DMS153 treated with DMSO at 0.1 percent for 48 hours (cell line): ENCODE measurements at regions not wholly inside any gene's neighbourhood (a gene's known extent, or its start where the extent isn't known, plus 50 kb on each side); places are given as distances from the start of the nearest gene placed in this dataset.

ENCODE experiments used
- DNase-seq: peaks from one replicate; lab custom pipeline; 2025; ENCODE audit not compliant: unreplicated experiment; lab: John Stamatoyannopoulos, UW

DNA sequence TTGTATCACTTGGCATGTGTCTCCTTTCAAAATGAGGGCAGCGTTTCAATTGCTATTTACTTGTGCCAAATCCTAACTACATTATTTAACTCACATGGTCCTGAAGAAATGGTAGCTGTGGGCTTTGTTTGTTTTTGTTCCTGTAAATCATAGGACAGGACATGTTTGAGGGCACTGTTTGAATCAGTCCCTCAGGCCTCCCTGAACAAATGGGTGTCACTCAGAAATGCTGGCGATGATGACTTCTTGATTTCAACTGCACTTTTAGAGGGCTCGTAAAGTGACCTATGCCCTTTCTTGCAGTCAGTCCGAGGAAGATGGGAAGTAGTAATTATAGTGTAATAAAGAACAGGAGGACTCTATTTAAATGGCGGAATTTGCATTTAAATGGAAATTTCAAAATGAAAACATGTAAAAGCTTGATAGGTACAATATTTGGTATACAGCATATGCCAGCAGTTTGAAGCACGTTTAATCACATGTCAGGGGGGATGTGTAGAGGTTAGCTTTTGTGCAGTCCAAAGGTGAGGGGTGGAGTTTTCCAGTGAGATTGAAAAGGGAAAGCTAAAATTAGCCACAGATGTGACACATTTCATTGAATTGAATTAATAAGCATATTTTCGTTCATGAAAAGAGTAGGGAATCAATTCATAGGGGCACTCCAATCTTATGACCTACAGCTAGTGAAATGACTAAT is 1958.7 kb upstream of the IGFBP7 start:
- DNase-seq: no peak

DNA sequence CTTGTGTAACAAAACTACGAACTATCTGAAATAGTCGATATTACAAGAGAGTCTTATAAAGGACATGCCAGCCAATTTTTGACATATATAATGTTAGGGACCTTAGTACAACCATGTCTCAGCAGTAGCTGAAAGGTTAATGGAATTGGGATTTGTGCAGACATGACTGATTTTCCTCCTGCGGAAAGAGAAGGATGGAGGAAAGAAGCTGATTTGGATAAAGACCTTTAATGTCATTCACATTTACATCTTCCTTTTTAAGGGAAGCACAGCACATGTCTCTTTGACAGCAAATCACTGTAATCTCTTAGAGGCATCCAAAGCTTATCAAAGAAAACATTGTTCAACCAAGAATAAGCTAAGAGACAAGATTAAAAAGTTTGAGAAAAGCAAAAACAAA is 1976.2 kb upstream of the IGFBP7 start:
- DNase-seq: no peak

DNA sequence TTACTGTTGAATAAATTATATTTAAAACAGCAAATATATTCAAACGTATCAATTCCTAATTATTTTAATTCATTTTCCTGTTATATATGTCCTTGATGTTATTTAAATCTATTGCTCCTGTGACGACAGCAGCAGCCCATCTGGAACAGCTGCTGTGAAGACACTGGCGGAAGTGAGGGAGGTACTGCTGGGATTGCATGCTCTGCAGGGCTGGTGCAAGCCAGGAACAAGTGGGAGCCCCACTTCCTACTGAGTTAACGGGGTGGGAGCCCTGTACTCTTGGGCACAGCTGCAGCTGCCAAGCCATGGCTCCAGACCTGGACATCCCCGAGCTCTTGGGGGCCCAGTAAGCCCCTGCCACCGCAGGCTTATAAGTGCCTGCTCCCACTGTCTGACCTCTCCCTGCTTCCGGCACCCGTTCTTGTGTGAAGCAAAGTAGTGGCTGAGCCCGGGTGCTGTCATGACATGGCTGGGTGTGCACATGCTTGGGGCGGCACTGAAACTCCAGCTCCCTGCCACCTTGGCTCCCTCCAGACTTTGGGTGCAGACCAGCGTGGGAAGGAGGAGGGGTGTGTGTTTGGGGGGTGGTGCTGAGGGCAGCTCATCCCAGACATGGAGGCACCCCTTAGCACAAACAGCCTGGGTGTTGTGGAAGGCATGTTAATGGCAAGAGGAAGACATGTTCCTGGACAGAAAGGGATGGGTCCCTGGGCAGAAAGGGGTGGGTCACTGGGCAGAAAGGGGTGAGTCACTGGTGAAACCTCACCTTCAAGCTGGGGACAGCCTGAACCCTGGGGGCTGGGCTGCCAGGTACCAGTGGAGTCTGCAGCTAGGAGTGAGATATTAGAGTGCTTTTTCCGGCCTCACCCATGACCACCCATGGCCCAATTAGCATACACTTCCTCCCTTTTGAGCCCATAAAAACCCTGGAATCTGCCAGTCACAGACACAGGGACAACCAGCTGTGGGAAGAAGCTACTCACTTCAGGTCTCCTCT is 1981.3 kb upstream of the IGFBP7 start:
- DNase-seq: no peak

DNA sequence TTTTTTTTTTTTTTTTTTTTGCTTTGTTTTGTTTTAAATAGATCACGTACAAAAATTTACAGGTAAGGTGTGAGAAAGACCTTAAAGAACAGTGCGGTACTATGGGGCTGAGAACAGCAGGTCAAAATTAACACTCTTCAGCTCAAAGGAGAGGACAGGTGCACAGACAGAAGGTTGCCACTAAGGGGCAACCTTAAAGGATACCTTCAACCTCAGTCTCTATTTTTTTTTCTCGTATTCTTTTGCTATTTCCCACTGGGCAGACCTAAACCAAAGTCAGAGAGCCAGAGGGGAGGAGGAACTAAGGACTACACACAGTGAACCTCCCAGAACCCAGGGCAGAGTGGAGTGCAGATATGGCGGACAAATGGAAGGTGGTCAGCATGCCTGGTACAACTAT is 1984.3 kb upstream of the IGFBP7 start:
- DNase-seq: no peak

DNA sequence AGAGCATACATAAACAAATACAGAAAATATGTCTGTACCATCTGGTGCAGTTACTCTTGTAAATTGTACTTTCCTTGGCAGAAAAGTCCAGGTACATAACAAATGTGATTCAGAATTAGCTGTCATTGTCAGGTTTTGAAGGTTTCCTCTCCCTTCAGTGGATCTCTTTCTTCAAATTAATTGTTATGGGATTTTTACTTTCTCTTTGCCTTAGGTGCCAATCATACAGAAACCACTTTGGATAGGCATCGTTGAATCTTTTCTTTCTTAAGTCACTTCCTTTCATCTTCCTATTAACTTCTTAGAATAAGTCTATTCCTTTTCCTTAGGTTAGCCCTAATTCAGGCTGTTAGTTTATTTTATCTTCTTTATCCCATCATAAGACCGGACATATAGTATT is 1992.1 kb upstream of the IGFBP7 start:
- no peak for DNase-seq

DNA sequence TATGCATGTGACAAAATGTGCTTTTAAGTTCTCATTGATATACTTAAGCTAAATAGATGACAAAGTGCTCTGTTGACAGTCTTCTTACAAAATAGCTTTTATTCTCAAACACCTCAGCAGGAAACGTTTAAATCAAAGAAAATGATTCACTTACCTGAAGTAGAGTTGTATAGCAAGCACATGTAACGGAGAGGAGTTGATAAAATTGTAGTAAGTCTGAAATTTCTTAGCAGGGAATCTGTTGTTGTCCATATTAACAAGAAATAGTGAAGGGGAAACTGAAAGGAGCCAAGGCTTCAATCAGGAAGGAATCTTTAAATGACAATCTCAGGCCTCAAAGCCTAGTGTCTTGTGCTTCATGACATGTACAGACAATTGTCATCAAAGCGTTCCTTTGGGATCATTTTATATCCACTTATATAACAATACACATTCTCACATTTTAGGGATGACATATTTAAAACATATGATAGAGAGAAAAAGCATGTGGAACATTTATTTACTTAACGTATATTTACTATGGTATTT is 2010.2 kb upstream of the IGFBP7 start:
- DNase-seq: no peak

DNA sequence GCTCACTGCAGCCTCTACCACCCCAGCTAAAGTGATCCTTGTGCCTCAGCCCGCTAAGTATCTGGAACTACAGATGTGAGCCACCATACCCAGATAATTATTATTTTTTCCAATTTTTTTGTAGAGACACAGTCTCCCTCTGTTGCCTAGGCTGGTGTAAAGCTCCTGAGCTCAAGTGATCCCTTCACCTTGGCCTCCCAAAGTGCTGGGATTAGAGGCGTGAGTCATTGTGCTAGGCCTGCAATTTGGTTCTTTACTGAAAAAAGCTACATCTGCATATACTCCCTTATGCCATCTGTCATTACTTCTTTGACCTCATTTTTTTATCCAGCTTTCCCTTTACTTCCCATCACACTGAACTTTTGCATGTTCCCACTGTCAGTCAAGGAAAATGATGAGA is 2012.4 kb upstream of the IGFBP7 start:
- DNase-seq: no peak

DNA sequence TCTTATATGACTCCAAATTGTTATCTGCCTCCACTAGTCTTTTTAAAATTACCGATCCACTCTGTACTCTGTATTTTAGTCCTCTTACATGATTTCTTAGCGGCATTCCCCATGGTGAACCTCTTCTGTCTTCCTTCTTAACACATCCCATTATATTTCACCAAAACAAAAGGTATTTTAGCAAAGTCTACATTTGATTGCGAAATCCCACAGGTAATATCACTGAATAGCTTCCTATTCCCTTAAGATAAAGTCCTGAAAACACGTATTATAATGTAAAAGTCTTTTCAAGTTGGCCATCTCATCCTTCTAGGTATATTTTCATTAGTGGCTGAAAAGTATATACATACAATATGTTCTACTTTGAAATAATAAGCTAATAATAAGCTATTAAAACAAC is 2016.0 kb upstream of the IGFBP7 start:
- no peak for DNase-seq

DNA sequence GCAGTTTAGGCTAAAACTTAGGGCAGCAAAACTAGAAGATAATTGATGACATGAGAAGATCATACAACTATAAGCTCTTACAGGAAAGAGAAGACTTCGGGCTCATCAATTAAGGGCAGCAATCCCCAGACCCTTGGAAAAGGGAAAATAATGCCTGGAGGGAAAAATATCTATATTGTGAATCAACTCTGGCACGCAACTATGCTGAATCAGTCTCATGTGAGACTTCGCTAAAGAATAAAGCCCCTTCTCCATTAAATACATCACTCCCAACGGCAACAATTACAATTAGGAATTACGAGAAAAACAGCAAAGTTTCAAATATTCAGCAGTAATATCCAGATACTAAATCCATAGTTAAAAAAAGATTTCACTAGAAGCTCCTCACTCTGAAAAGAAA is 2016.8 kb upstream of the IGFBP7 start:
- no peak for DNase-seq

DNA sequence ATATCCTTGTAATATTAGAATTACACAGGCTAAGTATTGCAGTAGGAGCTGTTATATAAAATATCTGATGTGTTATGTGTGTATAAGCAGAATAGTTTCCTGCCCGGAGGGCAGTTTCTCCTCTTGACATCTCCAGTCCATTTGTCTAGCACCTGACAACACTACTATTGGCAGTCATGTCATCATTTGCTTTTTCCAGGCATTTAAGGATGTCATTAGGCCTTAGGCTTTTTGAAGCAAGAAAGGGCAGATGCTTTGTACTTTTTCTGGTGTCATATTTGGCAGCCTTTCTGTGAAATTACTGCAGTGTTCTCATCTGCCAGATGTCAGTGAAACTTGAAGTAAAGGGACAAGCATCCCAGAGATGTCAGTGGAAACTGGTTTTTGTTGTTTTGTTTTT is 2017.6 kb upstream of the IGFBP7 start:
- DNase-seq: no peak

DNA sequence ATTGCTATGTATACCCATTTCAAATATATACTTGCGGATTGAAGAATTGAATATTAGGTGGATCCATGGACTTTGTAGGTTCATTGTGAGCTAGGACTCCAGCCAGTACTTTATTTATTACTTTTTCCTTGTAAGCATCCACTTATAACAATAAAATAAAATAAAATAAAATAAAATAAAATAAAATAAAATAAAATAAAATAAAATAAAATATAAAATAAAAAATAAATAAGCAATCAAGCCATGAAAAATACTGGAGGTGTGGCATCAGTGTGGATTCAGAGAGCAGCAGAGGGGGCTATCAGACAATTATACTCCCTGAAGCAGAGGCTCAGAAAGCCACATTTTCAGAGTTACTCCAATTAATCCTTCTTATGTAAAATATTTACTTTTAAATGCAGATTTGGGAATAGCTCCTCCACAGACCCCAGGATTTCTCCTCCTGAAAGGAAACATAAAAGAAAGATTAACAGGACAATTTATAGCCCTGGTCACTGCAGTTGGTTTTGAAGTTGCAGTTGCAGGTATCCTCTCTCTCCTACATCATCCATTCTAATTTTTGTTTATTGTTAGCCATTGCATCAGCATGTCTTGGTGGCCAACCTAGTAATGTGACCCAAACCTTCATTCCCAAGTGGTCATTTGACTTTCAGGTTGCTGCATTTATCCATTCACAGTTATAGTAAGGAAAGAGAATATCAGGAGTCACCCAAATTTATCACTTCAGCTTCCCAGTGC is 2025.2 kb upstream of the IGFBP7 start:
- DNase-seq: no peak

DNA sequence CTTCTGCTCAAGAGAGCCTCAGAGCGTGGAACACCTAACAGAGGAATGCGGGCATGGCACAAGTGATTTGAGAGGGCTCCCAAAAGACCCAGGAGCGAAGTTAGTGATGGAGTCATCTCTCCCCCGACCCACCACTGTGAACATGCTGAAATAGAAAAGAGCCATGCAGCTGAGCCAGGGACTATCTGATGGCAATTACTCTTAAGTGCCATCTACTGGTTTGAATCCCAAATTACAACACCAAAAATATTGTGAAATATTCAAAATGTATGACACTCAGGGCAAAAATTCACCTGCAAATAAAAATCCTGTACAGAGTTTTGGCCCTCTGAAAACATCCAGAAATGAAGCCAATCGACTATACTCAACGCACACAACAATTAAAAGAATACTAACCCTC is 2038.9 kb upstream of the ADGRL3 start:
- no peak for DNase-seq

DNA sequence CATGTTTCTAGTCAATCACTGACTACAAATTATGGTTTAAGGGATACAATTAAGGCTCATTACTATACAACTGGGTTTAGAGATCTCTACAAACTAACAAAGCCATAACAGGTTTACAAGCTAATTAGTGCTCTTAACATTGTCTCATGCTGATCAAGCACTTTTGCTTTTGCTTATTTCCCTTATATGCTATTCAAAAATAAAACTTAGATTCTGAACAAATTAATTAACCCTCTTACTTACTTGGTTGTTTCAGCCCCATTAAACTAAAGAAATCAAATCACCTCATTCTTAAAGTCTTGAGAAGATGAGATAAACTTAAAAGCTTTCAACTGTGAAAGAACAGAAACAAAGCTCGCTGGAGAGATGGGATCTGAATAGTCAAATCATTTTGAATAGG is 2024.5 kb upstream of the ADGRL3 start:
- no peak for DNase-seq

DNA sequence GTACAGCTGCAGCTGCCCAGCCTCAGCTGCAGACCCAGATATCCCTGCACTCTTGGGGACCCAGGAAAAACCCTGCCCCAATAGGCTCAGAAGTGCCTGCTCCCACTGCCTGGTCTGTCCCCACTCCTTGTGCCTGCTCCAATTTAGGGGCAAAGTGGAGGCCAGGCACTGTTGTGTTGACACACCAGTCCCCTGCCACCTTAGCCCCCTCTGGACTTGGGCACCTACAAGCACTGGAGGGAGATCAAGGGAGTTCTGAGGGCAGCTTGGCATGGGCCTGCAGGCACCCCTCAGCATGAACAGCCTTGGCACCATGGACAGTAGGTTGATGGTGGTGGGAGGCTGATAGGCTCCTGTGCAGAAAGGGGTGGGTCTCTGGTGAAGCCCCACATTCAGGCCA is 2020.8 kb upstream of the ADGRL3 start:
- DNase-seq: no peak

DNA sequence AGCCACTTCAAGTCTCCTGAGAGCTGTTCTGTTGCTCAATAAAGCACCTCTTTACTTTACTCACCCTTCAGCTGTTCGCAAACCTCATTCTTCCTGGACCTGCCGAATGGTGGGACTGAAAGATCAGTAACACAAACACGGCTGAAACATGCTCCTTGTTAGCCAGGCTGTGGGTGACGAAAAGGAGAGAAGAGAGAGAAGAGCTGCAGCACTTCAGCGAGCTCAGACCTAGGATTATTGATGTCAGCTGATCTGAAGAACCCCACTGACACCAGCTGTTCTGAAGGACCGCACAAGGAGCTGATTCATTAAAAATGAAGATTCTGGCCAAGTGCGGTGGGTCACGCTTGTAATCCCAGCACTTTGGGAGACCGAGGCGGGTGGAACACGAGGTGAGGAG is 2020.0 kb upstream of the ADGRL3 start:
- DNase-seq: no peak

DNA sequence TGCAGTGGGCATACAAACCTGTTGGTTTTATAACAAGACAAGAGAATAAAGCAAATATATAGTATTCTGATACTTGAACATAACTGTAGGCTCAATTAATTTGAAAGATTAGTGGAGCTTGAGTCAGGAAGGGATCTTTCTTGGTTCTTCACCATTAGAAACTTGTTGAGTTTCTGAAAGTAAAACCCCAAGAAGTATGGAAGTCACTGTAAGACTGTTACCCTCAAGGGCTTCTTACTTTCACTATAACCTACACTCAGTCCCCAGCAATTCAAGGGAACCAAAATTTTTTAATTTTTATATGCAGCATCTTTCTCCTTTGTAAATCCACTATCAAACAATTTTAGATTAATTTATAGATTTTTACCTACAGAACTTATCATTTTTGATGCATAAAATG is 2019.2 kb upstream of the ADGRL3 start:
- DNase-seq: no peak

DNA sequence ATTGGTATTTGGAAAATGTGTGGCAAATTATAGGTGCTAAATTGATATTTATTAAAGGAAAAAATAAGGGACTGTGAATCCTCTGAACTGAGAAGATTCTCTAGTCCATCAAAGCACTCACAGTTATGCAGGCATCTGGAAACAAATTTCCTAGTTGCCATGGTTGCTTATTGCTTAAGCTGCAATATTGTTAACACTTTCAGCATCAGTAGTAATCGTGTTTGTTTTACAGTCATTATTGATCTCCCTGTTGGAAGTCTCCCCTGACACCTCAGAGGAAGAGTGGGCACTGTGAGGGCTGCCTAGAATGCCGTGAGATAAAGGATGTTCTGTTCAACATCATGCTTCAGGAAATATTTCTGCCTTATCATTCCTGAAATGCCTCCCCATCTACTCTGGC is 2004.3 kb upstream of the ADGRL3 start:
- DNase-seq: no peak

DNA sequence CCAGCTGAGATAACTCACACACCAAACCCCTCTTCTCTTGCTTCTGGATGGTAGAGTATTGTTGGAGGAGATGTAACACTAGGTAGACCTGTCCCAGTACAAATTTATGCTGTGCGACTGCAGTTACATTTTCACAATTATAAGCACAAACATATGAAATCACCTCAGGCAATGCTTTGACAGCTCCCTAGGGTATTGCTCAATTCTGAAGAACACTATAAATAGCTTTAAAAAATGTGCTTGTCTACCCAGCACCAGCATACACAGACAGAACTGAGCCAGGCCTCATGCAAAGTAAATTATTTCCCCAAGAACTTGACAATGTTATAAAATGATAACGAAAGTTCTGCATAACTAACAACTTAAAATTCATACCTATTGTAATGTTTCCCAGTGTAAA is 1999.1 kb upstream of the ADGRL3 start:
- DNase-seq: no peak

DNA sequence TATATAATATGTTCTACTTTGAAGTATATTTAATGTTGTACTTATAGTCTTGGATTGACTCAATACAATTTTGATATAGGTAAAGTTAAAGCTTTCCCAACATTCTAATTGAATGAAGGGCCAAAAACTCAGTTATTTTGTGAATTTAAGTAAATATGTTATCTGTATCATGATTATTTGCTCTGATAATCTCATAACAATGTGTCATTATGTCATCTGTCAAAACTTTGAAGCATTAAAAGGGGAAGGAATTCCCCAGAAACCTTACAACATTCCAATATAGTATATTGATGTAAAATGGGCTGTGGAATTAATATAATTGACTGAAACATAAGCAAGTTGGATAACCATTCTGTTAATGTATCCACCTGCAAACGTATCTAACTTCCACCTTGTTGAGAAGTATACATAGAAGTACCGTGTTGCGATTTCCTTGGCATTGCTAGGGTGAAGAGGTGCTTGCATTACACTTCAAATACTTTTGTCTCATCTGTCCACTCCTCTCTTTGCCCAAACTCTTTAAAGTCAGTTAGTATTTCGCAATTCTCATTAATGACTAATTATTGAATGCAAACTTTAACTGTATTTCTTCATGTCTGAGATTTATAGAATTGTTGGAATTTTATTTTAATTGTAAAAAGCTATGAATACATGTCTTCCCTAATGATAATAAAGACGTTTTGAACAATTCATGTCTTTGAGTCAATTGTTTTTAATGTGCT is 1982.1 kb upstream of the ADGRL3 start:
- DNase-seq: no peak

DNA sequence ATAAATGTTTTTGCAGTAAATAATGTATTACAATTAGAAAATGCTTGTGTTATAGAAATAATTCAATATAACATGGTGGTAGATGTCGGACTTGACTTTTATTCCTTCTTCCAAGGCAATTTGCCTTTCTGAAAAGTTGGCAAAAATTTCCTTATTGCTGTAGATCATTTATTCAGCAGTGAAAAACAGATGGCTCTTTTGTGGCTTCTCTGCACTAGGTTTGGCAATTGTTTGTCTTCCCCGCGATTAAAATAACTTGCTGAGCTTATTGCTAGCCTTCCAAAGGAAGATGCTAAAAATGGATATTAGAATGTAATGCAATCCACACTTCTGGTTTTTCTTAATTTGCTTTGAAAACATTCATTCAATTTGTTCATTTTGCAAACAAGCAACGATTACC is 1977.9 kb upstream of the ADGRL3 start:
- no peak for DNase-seq
